ENCODE measurements at regions not wholly inside any gene's neighbourhood (a gene's known extent, or its start where the extent isn't known, plus 50 kb on each side); places are given as distances from the start of the nearest gene placed in this dataset.
"Not testable (repeated sequence)": the region's sequence is repeated elsewhere in the genome, so short reads cannot be mapped to it uniquely, and the experiment has no call there.

- not testable (repeated sequence) for DNase-seq
Measured at GRCh38 chr4:4048227-4048626, 178.5 kb downstream of the OTOP1 start.

- not testable (repeated sequence) for DNase-seq
Measured at GRCh38 chr4:4050781-4051180, 175.9 kb downstream of the OTOP1 start.

- not testable (repeated sequence) for DNase-seq
Measured at GRCh38 chr4:4052933-4053332, 173.8 kb downstream of the OTOP1 start.

- not testable (repeated sequence) for DNase-seq
Measured at GRCh38 chr4:4057226-4057625, 169.5 kb downstream of the OTOP1 start.

- not testable (repeated sequence) for DNase-seq
Measured at GRCh38 chr4:4084171-4084570, 142.6 kb downstream of the OTOP1 start.

GRCh38 chr4:4089716-4090419, 136.9 kb downstream of the OTOP1 start:
- DNase-seq: not testable (repeated sequence)

- not testable (repeated sequence) for DNase-seq
Measured at GRCh38 chr4:4090720-4091119, 136.0 kb downstream of the OTOP1 start.

- not testable (repeated sequence) for DNase-seq
Measured at GRCh38 chr4:4092159-4092558, 134.6 kb downstream of the OTOP1 start.

- DNase-seq: not testable (repeated sequence)
Measured at GRCh38 chr4:4099610-4100009, 127.1 kb downstream of the OTOP1 start.

GRCh38 chr4:4106923-4107322, 119.8 kb downstream of the OTOP1 start:
- not testable (repeated sequence) for DNase-seq

- DNase-seq: peak; percentile 56
Measured at GRCh38 chr4:4107411-4108107, 119.2 kb downstream of the OTOP1 start.

GRCh38 chr4:4115381-4115780, 111.3 kb downstream of the OTOP1 start:
- DNase-seq: not testable (repeated sequence)

- DNase-seq: peak; percentile 6
Measured at GRCh38 chr4:4116901-4117300, 109.8 kb downstream of the OTOP1 start.

GRCh38 chr4:4134368-4134767, 92.4 kb downstream of the OTOP1 start:
- not testable (repeated sequence) for DNase-seq

GRCh38 chr4:4136621-4137020, 90.1 kb downstream of the OTOP1 start:
- DNase-seq: not testable (repeated sequence)

All from central memory CD4-positive, alpha-beta T cell (primary cell).